SK-N-SH (cell line): ENCODE measurements at regions not wholly inside any gene's neighbourhood (a gene's known extent, or its start where the extent isn't known, plus 50 kb on each side); places are given as distances from the start of the nearest gene placed in this dataset.
A peak's percentile ranks its signal among the peaks of the same experiment; 100 is the strongest.

Experiments
- CTCF ChIA-PET: fragments of 300-600, 350-600 bp; formaldehyde crosslinking; extraction: SDS; loops from one replicate; lab custom pipeline; 2021; lab: Yijun Ruan, JAX
- POLR2A ChIA-PET: fragments of 350-600 bp; sonication (Branson Sonifier 250); formaldehyde crosslinking; extraction: SDS; loops from one replicate; lab custom pipeline; 2020; ENCODE audit warnings: antibody characterized with exemption, inconsistent platforms; lab: Yijun Ruan, JAX
- DNase-seq: peaks from one replicate; pipeline ENCODE4 v3.0.0; 2012
- H2AFZ ChIP-seq: fragments of 200-600 bp; sonication (generic); 2 replicates; pipeline ENCODE4 v1.8.1; 2016; ENCODE audit warnings: antibody characterized with exemption, mild to moderate bottlenecking, low read depth
- H3F3A ChIP-seq: fragments of 200-600 bp; sonication (generic); replicated peaks from 2 replicates; pipeline ENCODE3; 2016; ENCODE audit warnings: antibody characterized with exemption, mild to moderate bottlenecking; ENCODE audit not compliant: insufficient read depth
- H3K27ac ChIP-seq, 2 experiments: fragments of 200-500 bp in 1 of 2; fragments of 200-600 bp in 1 of 2; sonication (Bioruptor generic) in 1 of 2; sonication (generic), shearing (Covaris generic) in 1 of 2; 2 replicates each; pipeline versions ENCODE4 v1.5.1 to v1.6.1; 2014 to 2016; ENCODE audit warnings: low read depth in 2 of 2, inconsistent platforms in 1 of 2, low read length in 1 of 2, mild to moderate bottlenecking in 1 of 2, mixed read lengths in 1 of 2
- H3K27me3 ChIP-seq: fragments of 200-600 bp; sonication (generic), shearing (Covaris generic); 2 replicates; pipeline ENCODE4 v1.6.1; 2016; ENCODE audit warnings: mixed run types; ENCODE audit not compliant: insufficient read depth
- H3K36me3 ChIP-seq, 2 experiments: fragments of 200-500 bp in 1 of 2; fragments of 200-600 bp in 1 of 2; sonication (Bioruptor generic) in 1 of 2; sonication (generic) in 1 of 2; replicated peaks in 1 of 2; 2 replicates each; pipeline versions ENCODE3 to v1.5.1; 2014 to 2016; ENCODE audit warnings: low read length in 1 of 2, mild to moderate bottlenecking in 1 of 2; ENCODE audit not compliant: insufficient read depth in 2 of 2, control insufficient read depth in 1 of 2
- H3K4me1 ChIP-seq, 2 experiments: fragments of 200-500 bp in 1 of 2; fragments of 200-600 bp in 1 of 2; sonication (Bioruptor generic) in 1 of 2; sonication (generic), shearing (Covaris generic) in 1 of 2; 2 replicates each; pipeline versions ENCODE4 v1.5.1 to v1.6.1; 2014 to 2016; ENCODE audit warnings: low read depth in 1 of 2, low read length in 1 of 2, mixed run types in 1 of 2; ENCODE audit not compliant: insufficient read depth in 2 of 2, control insufficient read depth in 1 of 2
- H3K4me2 ChIP-seq: fragments of 200-600 bp; sonication (generic), shearing (Covaris generic); 2 replicates; pipeline ENCODE4 v1.6.1; 2017; ENCODE audit warnings: mixed run types
- H3K4me3 ChIP-seq, 2 experiments: fragments of 200-500 bp in 1 of 2; fragments of 200-600 bp in 1 of 2; sonication (Bioruptor generic) in 1 of 2; sonication (generic), shearing (Covaris generic) in 1 of 2; 2 replicates each; pipeline versions ENCODE4 v1.5.1 to v1.8.1; 2014 to 2016; ENCODE audit warnings: low read depth in 2 of 2, inconsistent platforms in 1 of 2, low read length in 1 of 2, mild to moderate bottlenecking in 1 of 2, mixed read lengths in 1 of 2, moderate library complexity in 1 of 2
- H3K79me2 ChIP-seq: fragments of 200-600 bp; sonication (generic); 2 replicates; pipeline ENCODE4 v1.8.1; 2017; ENCODE audit warnings: mild to moderate bottlenecking; ENCODE audit not compliant: insufficient read depth
- H3K9ac ChIP-seq: fragments of 200-600 bp; sonication (generic); 2 replicates; pipeline ENCODE4 v1.6.1; 2017; ENCODE audit warnings: mixed run types
- H3K9me2 ChIP-seq: fragments of 200-600 bp; sonication (generic); 2 replicates; pipeline ENCODE4 v1.6.1; 2017; ENCODE audit warnings: mixed run types
- H3K9me3 ChIP-seq: fragments of 200-600 bp; sonication (generic); 2 replicates; pipeline ENCODE4 v1.6.1; 2017; ENCODE audit warnings: mixed run types, mild to moderate bottlenecking, moderate library complexity
- H4K20me1 ChIP-seq: fragments of 200-600 bp; sonication (generic); 2 replicates; pipeline ENCODE4 v1.6.1; 2017; ENCODE audit warnings: mild to moderate bottlenecking, mixed run types; ENCODE audit not compliant: insufficient read depth
- ELF1 ChIP-seq: IDR thresholded peaks from 2 replicates; pipeline ENCODE4 v1.4.0; 2012
- EP300 ChIP-seq, 2 experiments: IDR thresholded peaks; 2 replicates each; pipeline versions ENCODE4 v1.4.0 to v1.6.1; 2012; ENCODE audit warnings: borderline replicate concordance in 1 of 2, low read depth in 1 of 2, low read length in 1 of 2
- EZH2phosphoT487 ChIP-seq: fragments of 200-600 bp; sonication (generic); IDR thresholded peaks from 2 replicates; pipeline ENCODE4 v1.6.1; 2017; ENCODE audit warnings: low read depth, mixed run types, mild to moderate bottlenecking, antibody characterized with exemption, moderate library complexity, borderline replicate concordance
- FOSL2 ChIP-seq: IDR thresholded peaks from 2 replicates; pipeline ENCODE4 v1.4.0; 2012; ENCODE audit warnings: low read depth, mild to moderate bottlenecking, moderate library complexity, borderline replicate concordance
- FOXJ3 ChIP-seq: sonication (generic); formaldehyde crosslinking; IDR thresholded peaks from 2 replicates; pipeline ENCODE4 v1.5.1; 2020; ENCODE audit warnings: mild to moderate bottlenecking, missing genetic modification reagents
- JUND ChIP-seq: IDR thresholded peaks from 2 replicates; pipeline ENCODE4 v1.4.0; 2012
- MEF2A ChIP-seq: IDR thresholded peaks from 2 replicates; pipeline ENCODE4 v1.4.0; 2012; ENCODE audit warnings: low read depth, borderline replicate concordance
- MXI1 ChIP-seq: IDR thresholded peaks from 2 replicates; pipeline ENCODE4 v1.6.1; 2012; ENCODE audit warnings: mild to moderate bottlenecking, low read depth, low read length, improper control_type of control experiment
- NFIC ChIP-seq: IDR thresholded peaks from 2 replicates; pipeline ENCODE4 v1.4.0; 2012; ENCODE audit warnings: borderline replicate concordance
- POLR2AphosphoS5 ChIP-seq: IDR thresholded peaks from 2 replicates; pipeline ENCODE4 v1.6.1; 2012; ENCODE audit warnings: low read depth, low read length
- RAD21 ChIP-seq: IDR thresholded peaks from 2 replicates; pipeline ENCODE4 v1.6.1; 2012; ENCODE audit warnings: mild to moderate bottlenecking, low read length
- RCOR1 ChIP-seq: fragments of 150-350 bp; IDR thresholded peaks from 2 replicates; pipeline ENCODE4 v1.6.1; 2017; ENCODE audit warnings: antibody characterized with exemption, low read length
- RXRA ChIP-seq: IDR thresholded peaks from 2 replicates; pipeline ENCODE4 v1.4.0; 2012; ENCODE audit warnings: low read depth, mild to moderate bottlenecking, borderline replicate concordance
- SIN3A ChIP-seq: IDR thresholded peaks from 2 replicates; pipeline ENCODE4 v1.6.1; 2012; ENCODE audit warnings: low read depth, mild to moderate bottlenecking, low read length, moderate library complexity, borderline replicate concordance
- TCF12 ChIP-seq: IDR thresholded peaks from 2 replicates; pipeline ENCODE4 v1.4.0; 2012
- TEAD4 ChIP-seq: IDR thresholded peaks from 2 replicates; pipeline ENCODE4 v1.4.0; 2012; ENCODE audit warnings: mild to moderate bottlenecking, borderline replicate concordance; ENCODE audit not compliant: insufficient read depth
- WGBS: methylation state at CpG from one replicate; pipeline ENCODE4 v1.1.6; 2017; ENCODE audit warnings: low lambda C conversion rate; 5-methylcytosine and 5-hydroxymethylcytosine counted together
- TF ChIP-seq, protein P1 (sequence below): fragments of 150-350 bp; IDR thresholded peaks from 2 replicates; pipeline ENCODE4 v1.6.1; 2016; ENCODE audit warnings: mild to moderate bottlenecking, low read depth, low read length
- TF ChIP-seq, protein P2 (sequence below): IDR thresholded peaks from 2 replicates; pipeline ENCODE4 v1.4.0; 2012; ENCODE audit warnings: low read depth, borderline replicate concordance
- TF ChIP-seq, protein P3 (sequence below): IDR thresholded peaks from 2 replicates; pipeline ENCODE4 v1.4.0; 2012; ENCODE audit warnings: low read depth
- TF ChIP-seq, protein P4 (sequence below): IDR thresholded peaks from 2 replicates; pipeline ENCODE4; 2012

DNA sequence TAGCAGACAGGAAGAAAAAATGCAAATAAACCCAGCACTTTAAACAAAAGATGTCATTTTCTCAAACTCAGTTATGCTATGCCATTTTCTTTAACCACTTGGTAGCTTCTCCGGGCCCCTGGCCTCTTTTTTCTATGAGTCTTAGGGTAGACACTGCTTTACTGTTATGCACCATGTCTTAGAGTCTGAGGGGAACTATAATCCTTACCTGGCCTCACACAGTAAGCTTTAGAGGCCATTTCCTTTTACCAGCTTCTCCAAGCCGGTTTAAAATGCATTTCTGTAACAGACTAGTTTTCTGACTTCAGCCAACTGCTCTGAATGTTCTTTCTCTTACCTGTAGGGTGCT is 73.7 kb upstream of the EDEM3 start:
- Histone ChIP-seq H3K27ac (peak overlapping the region; percentile 72 to 84; a peak in 3 of 4 replicates), H3K27me3 (no peaks in the 10 kb centered on the region), H3K4me2 (no peak overlapping the region), H3K79me2 (no peaks in the 10 kb centered on the region), H3K4me1 (peaks cover 2 to 11% of the 10 kb centered on the region in 2 experiments; a peak in 3 of 4 replicates), H3F3A (peaks cover 8% of the 10 kb centered on the region), H3K9ac (no peak overlapping the region), H3K36me3 (peaks cover 0 to 8% of the 10 kb centered on the region in 2 experiments), H3K9me2 (no peaks in the 10 kb centered on the region), H2AFZ (no peak overlapping the region), H3K4me3 (no peak overlapping the region), H4K20me1 (no peaks in the 10 kb centered on the region), H3K9me3 (no peaks in the 10 kb centered on the region)
- no peak for DNase-seq
- ChIA-PET CTCF (interaction anchor here (1.7 to 2.1 kb wide), 3 partner anchors 23 to 342 kb away, joined by 3 to 9 read pairs (median 4); no protein-coding TSS in a partner anchor), POLR2A (no interaction called here)
- TF ChIP-seq EP300 (IDR thresholded peaks at IDR 0.05; ENCODE audit: borderline replicate concordance in 1 of 2, low read depth in 1 of 2, low read length in 1 of 2): no peak
- TF ChIP-seq SIN3A: no peak
- no peak for TF ChIP-seq RCOR1
- no peak for TF ChIP-seq NFIC
- TF ChIP-seq, protein P1, sequence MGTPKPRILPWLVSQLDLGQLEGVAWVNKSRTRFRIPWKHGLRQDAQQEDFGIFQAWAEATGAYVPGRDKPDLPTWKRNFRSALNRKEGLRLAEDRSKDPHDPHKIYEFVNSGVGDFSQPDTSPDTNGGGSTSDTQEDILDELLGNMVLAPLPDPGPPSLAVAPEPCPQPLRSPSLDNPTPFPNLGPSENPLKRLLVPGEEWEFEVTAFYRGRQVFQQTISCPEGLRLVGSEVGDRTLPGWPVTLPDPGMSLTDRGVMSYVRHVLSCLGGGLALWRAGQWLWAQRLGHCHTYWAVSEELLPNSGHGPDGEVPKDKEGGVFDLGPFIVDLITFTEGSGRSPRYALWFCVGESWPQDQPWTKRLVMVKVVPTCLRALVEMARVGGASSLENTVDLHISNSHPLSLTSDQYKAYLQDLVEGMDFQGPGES: no peak
- TF ChIP-seq, protein P2, sequence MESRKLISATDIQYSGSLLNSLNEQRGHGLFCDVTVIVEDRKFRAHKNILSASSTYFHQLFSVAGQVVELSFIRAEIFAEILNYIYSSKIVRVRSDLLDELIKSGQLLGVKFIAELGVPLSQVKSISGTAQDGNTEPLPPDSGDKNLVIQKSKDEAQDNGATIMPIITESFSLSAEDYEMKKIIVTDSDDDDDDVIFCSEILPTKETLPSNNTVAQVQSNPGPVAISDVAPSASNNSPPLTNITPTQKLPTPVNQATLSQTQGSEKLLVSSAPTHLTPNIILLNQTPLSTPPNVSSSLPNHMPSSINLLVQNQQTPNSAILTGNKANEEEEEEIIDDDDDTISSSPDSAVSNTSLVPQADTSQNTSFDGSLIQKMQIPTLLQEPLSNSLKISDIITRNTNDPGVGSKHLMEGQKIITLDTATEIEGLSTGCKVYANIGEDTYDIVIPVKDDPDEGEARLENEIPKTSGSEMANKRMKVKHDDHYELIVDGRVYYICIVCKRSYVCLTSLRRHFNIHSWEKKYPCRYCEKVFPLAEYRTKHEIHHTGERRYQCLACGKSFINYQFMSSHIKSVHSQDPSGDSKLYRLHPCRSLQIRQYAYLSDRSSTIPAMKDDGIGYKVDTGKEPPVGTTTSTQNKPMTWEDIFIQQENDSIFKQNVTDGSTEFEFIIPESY: no peak
- TF ChIP-seq ELF1: no peak
- WGBS: 100% methylated on average over 2 of the region's 2 CpGs

DNA sequence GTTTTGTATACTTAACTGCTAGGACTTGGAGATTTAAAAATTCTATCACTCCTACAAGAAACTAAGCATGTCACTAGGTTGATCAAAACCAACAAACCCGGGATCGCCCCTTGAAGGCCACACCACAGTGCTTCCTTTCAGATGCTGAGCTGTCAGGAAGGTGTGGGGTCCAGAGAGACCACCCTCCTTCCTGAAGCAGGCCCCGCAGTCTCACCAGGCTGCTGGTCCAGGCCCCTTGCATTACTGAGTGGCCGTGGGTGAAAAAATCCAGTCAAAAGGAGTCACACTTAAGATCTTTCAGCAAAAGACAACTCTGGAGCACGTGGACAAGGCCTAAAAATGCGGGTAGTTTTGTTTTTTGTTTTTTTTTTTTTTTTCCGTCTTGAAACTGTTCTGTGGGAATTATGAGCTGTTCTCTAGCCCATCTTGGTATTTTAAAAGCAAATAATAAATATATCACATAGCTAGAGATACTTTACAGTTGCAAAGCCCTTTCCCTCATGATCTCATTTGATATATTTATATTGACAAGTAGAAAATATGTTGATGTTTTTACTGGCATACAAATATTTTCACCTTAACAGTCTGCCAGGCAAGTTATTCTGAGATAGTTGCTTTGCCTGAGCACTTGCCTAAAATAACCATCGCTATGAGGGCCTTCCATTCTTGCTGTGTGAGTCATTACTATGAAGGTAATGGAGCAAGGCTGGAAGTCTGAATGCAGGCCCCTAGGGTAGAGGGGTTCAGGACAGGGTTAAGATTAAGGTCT is 73.1 kb upstream of the EDEM3 start:
- TF ChIP-seq TEAD4: peak; percentile 42; the same call in 1 of the 2 replicates
- TF ChIP-seq, protein P2: no peak
- TF ChIP-seq, protein P3, sequence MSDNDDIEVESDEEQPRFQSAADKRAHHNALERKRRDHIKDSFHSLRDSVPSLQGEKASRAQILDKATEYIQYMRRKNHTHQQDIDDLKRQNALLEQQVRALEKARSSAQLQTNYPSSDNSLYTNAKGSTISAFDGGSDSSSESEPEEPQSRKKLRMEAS: 0 out of 2 replicates have a peak, but pooled peaks have one; percentile 35
- TF ChIP-seq RCOR1: no peak
- no peak for TF ChIP-seq RAD21
- peak; percentile 53; the same call in 1 of the 2 replicates for TF ChIP-seq NFIC
- peak; percentile 97 for TF ChIP-seq MEF2A
- peak; percentile 60 for TF ChIP-seq TCF12
- no peak for TF ChIP-seq EZH2phosphoT487
- TF ChIP-seq, protein P4, sequence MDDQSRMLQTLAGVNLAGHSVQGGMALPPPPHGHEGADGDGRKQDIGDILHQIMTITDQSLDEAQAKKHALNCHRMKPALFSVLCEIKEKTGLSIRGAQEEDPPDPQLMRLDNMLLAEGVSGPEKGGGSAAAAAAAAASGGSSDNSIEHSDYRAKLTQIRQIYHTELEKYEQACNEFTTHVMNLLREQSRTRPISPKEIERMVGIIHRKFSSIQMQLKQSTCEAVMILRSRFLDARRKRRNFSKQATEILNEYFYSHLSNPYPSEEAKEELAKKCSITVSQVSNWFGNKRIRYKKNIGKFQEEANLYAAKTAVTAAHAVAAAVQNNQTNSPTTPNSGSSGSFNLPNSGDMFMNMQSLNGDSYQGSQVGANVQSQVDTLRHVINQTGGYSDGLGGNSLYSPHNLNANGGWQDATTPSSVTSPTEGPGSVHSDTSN: peak; percentile 32; the same call in 1 of the 2 replicates
- TF ChIP-seq FOXJ3: no peak
- peak; percentile 82 for TF ChIP-seq FOSL2
- no peak for TF ChIP-seq MXI1
- peak; percentile 29; the same call in 1 of the 2 replicates for TF ChIP-seq POLR2AphosphoS5
- TF ChIP-seq JUND: peak; percentile 88
- peak; percentile 56; the same call in 1 of the 2 replicates for TF ChIP-seq RXRA
- TF ChIP-seq, all 33 proteins: peak for 10
- H3K9me3 ChIP-seq: no peaks in the 10 kb centered on the region
- ChIA-PET POLR2A (no interaction called here), CTCF (interaction anchor here (1.7 to 2.1 kb wide), 3 partner anchors 22 to 342 kb away, joined by 3 to 9 read pairs (median 4); no protein-coding TSS in a partner anchor)
- H3K4me3 ChIP-seq: no peak overlapping the region
- no peaks in the 10 kb centered on the region for H4K20me1 ChIP-seq
- 40% methylated on average over 6 of the region's 8 CpGs for WGBS
- peak overlapping the region; percentile 7; the same call in 1 of the 2 replicates for H3K9ac ChIP-seq
- peaks cover 2 to 11% of the 10 kb centered on the region in 2 experiments; a peak in 3 of 4 replicates for H3K4me1 ChIP-seq
- H3K27me3 ChIP-seq: no peaks in the 10 kb centered on the region
- H3F3A ChIP-seq: peaks cover 8% of the 10 kb centered on the region
- H3K27ac ChIP-seq: peak overlapping the region; percentile 72 to 84
- H3K9me2 ChIP-seq: no peaks in the 10 kb centered on the region
- no peaks in the 10 kb centered on the region for H3K79me2 ChIP-seq
- DNase-seq: no peak
- peak overlapping the region; percentile 44 for H3K4me2 ChIP-seq
- H3K36me3 ChIP-seq: peaks cover 0 to 13% of the 10 kb centered on the region in 2 experiments
- peak overlapping the region; percentile 71; the same call in 1 of the 2 replicates for H2AFZ ChIP-seq
